VCaP (cell line): ENCODE measurements at regions not wholly inside any gene's neighbourhood (a gene's known extent, or its start where the extent isn't known, plus 50 kb on each side); places are given as distances from the start of the nearest gene placed in this dataset.

ENCODE experiments used
- H3K27ac ChIP-seq: fragments of 450-650 bp; 2 replicates; pipeline ENCODE4 v1.5.1; 2017
- CTCF ChIP-seq: fragments of 450-650 bp; conservative IDR thresholded peaks from 2 replicates; pipeline ENCODE4 v1.5.1; 2017; ENCODE audit warnings: mild to moderate bottlenecking, moderate library complexity

- H3K27ac ChIP-seq, result no peak overlapping the region
- no peak for TF ChIP-seq CTCF
Observed at GRCh38 chr6:169047345-169047744, 206.3 kb downstream of the THBS2 start.

GRCh38 chr6:169046483-169047192 is 207.0 kb downstream of the THBS2 start:
- no peak for TF ChIP-seq CTCF

GRCh38 chr6:169046021-169046420 is 207.6 kb downstream of the THBS2 start:
- TF ChIP-seq CTCF, result no peak

More at GRCh38 chr6:169046483-169047192, 207.0 kb downstream of the THBS2 start:
- H3K27ac ChIP-seq, result no peak overlapping the region

GRCh38 chr6:169045486-169045885 is 208.2 kb downstream of the THBS2 start:
- no peak for TF ChIP-seq CTCF
- no peak overlapping the region for H3K27ac ChIP-seq

More at GRCh38 chr6:169046021-169046420, 207.6 kb downstream of the THBS2 start:
- H3K27ac ChIP-seq, result no peak overlapping the region

GRCh38 chr6:169044381-169045230 is 209.0 kb downstream of the THBS2 start:
- H3K27ac ChIP-seq, result no peak overlapping the region
- no peak for TF ChIP-seq CTCF

GRCh38 chr6:169042061-169042460 is 211.6 kb downstream of the THBS2 start:
- TF ChIP-seq CTCF, result no peak
- no peak overlapping the region for H3K27ac ChIP-seq

GRCh38 chr6:169041078-169041477 is 212.6 kb downstream of the THBS2 start:
- no peak overlapping the region for H3K27ac ChIP-seq
- TF ChIP-seq CTCF, result no peak
